OCI-LY7 (cell line): ENCODE measurements at regions not wholly inside any gene's neighbourhood (a gene's known extent, or its start where the extent isn't known, plus 50 kb on each side); places are given as distances from the start of the nearest gene placed in this dataset.

Experiments
- EZH2phosphoT487 ChIP-seq: fragments of 200-600 bp; sonication (generic); IDR thresholded peaks from 2 replicates; pipeline ENCODE4 v1.6.1; 2018; ENCODE audit warnings: low read depth, borderline replicate concordance, mild to moderate bottlenecking, mixed run types, antibody characterized with exemption, low read length, moderate library complexity, mixed read lengths
- TF ChIP-seq, protein P1 (sequence below): fragments of 200-600 bp; sonication (generic); conservative IDR thresholded peaks from 2 replicates; pipeline ENCODE4 v1.5.1; 2014; ENCODE audit warnings: mild to moderate bottlenecking, antibody characterized with exemption, low read length, moderate library complexity, mixed read lengths

DNA sequence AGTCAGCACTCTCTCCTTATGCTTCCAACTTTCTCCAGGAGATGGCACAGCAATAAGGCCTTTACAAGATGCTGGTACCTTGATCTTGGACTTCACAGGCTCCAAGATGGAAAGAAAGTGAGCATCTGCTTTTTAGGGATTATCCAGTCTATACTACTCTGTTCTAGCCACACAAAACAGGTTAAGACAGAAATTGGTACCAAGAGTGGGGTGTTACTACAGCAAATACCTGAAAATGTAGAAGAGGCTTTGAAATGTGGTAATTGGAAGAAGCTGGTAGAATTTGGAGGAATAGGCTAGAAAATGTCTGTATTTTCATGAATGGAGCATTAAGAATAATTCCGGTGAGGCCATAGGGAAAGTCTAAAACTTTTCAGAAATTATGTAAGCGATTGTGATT, 484.8 kb upstream of the GRIA1 start:
- TF ChIP-seq, protein P1, sequence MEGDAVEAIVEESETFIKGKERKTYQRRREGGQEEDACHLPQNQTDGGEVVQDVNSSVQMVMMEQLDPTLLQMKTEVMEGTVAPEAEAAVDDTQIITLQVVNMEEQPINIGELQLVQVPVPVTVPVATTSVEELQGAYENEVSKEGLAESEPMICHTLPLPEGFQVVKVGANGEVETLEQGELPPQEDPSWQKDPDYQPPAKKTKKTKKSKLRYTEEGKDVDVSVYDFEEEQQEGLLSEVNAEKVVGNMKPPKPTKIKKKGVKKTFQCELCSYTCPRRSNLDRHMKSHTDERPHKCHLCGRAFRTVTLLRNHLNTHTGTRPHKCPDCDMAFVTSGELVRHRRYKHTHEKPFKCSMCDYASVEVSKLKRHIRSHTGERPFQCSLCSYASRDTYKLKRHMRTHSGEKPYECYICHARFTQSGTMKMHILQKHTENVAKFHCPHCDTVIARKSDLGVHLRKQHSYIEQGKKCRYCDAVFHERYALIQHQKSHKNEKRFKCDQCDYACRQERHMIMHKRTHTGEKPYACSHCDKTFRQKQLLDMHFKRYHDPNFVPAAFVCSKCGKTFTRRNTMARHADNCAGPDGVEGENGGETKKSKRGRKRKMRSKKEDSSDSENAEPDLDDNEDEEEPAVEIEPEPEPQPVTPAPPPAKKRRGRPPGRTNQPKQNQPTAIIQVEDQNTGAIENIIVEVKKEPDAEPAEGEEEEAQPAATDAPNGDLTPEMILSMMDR, result no peak
- TF ChIP-seq EZH2phosphoT487, result no peak
